Urinary bladder (tissue), 3 donors: ENCODE measurements at regions not wholly inside any gene's neighbourhood (a gene's known extent, or its start where the extent isn't known, plus 50 kb on each side); places are given as distances from the start of the nearest gene placed in this dataset.
"Not testable (repeated sequence)": the region's sequence is repeated elsewhere in the genome, so short reads cannot be mapped to it uniquely, and the experiment has no call there.

ENCODE experiments used
- DNase-seq: peaks from one replicate; pipeline ENCODE4 v3.0.0-alpha.2; 2015; ENCODE audit errors: extremely low spot score
- H3K27ac ChIP-seq: one replicate; pipeline ENCODE4 v1.5.1; 2013; ENCODE audit warnings: low read depth, mild to moderate bottlenecking, moderate library complexity
- H3K36me3 ChIP-seq: one replicate; pipeline ENCODE4 v1.6.1; 2013; ENCODE audit warnings: mild to moderate bottlenecking, moderate library complexity; ENCODE audit not compliant: insufficient read depth
- H3K4me1 ChIP-seq: one replicate; pipeline ENCODE4 v1.6.1; 2013; ENCODE audit warnings: mild to moderate bottlenecking, moderate library complexity; ENCODE audit not compliant: insufficient read depth
- H3K4me3 ChIP-seq: one replicate; pipeline ENCODE4 v1.5.1; 2013; ENCODE audit warnings: low read depth, low read length
- WGBS: extraction: QIAGEN DNeasy Blood & Tissue Kit; methylation state at CpG from one replicate; pipeline ENCODE4 v1.1.7; 2013; 5-methylcytosine and 5-hydroxymethylcytosine counted together
- donor health status: healthy with polysubstance abuse.
- donor health status: healthy.

DNA sequence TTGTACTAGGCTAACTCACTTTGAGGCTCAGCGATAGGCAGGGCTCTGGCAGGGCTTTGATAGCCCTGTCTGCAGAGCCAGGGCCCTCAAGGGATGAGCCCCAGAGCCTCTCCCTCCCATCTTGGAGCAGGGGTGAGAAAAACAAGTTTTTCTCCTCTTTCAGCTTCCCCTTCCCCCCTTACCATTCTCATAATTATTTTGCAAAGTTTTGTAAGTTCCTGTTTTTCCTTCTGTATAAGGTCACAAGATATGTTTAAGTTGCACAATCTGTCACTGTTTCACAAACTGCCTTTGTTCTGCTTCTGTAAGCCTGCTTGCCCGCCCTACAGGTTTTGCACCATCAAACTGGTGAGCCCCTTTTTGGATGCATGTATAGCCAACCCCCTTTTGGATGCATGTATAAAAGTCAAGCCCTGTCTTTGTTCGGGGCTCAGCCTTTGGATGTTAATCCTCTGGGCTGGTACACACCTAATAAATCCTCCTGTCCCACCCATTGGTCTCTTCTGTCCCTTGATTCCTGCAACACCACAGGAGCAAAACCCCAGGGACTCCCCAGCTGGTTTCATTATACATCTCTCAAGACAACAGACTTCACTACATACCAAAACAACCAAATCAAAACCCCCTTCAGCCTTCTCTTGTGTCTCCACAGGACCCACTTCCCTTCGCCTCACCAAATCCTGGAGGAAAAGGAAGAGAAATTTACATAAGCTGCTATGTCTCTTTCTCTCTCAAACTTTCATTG, 52.5 kb upstream of the RESF1 start:
- Histone ChIP-seq H3K27ac (no peak overlapping the region), H3K4me1 (no peaks in the 10 kb centered on the region), H3K4me3 (no peak overlapping the region), H3K36me3 (no peaks in the 10 kb centered on the region)
- 81% methylated on average over 4 of the region's 4 CpGs for WGBS
- no peak for DNase-seq

GRCh38 chr12:31903025-31903424, 56.2 kb upstream of the RESF1 start:
- H3K27ac ChIP-seq: no peak overlapping the region
- no peak overlapping the region for H3K4me3 ChIP-seq
- DNase-seq: no peak
- WGBS: 86% methylated on average over 3 of the region's 3 CpGs
- no peaks in the 10 kb centered on the region for H3K36me3 ChIP-seq
- H3K4me1 ChIP-seq: no peaks in the 10 kb centered on the region

- 92% methylated on average over 4 of the region's 4 CpGs for WGBS
- no peaks in the 10 kb centered on the region for H3K4me1 ChIP-seq
- no peaks in the 10 kb centered on the region for H3K36me3 ChIP-seq
- no peak for DNase-seq
- H3K4me3 ChIP-seq: no peak overlapping the region
- H3K27ac ChIP-seq: no peak overlapping the region
These were observed 58.9 kb upstream of the RESF1 start for GRCh38 chr12:31900271-31900670.

DNA sequence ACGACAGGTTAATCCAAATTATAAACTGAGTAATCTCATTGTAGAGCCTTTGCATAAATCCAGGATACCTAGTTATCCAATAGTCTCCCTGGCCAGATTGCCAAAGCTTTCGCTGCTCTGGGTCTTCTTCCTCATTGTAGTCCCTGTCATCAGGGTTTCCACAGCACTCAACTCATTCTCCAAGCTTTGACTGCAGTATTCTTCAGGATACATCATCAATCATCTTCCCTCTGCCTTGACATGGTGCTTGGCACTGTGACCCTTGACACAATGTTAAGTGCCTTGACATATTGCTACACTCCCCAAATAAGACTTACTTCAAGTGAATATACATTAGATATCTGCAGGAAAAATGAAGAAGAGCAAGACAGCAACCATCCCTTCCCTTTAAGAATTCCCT, 60.1 kb upstream of the RESF1 start:
- DNase-seq: no peak
- Histone ChIP-seq H3K4me3 (no peak overlapping the region), H3K36me3 (no peaks in the 10 kb centered on the region), H3K4me1 (no peaks in the 10 kb centered on the region), H3K27ac (no peak overlapping the region)
- WGBS: 60% methylated on average over 2 of the region's 2 CpGs

DNA sequence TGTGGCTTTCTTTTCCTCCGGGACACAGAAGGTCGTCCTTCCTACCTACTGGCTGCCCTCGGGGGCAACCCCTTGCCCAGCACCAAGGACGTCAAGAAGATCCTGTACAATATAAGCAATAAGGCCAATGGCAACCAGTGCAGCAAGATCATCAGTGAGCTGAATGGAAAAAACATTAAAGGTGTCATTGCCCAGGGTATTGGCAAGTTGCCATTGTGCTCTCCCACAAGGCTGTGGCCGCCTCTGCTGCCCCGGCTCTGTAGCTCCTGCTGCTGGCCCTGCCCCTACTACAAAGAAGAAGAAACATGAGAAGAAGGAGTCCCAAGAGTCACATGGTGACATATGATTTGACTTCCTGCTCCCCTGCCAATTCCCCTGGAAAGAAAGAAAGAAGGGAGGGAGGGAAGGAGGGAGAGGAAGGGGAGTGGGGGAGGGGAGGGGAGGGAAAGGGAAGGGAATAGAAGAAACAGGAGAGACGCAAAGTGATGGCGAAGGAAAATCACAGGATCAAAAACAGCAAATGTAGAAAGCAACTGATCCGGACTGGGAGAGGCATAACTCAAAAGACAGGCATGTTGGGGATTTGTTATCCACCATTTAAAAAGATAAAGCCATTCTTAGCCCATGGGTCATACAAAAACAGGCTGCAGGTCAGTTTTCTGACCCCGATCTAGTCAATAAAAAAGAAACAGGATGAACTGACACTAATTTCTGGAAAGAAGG, 61.3 kb upstream of the RESF1 start:
- Histone ChIP-seq H3K36me3 (no peaks in the 10 kb centered on the region), H3K4me3 (no peak overlapping the region), H3K27ac (peak overlapping the region; percentile 10), H3K4me1 (no peaks in the 10 kb centered on the region)
- WGBS: 65% methylated on average over 10 of the region's 10 CpGs
- DNase-seq: no peak

- not testable (repeated sequence) for H3K4me3 ChIP-seq, H3K27ac ChIP-seq, H3K4me1 ChIP-seq, H3K36me3 ChIP-seq, DNase-seq
- 88% methylated on average over 8 of the region's 8 CpGs for WGBS
These were observed 62.1 kb upstream of the RESF1 start for GRCh38 chr12:31897092-31897491.

DNA sequence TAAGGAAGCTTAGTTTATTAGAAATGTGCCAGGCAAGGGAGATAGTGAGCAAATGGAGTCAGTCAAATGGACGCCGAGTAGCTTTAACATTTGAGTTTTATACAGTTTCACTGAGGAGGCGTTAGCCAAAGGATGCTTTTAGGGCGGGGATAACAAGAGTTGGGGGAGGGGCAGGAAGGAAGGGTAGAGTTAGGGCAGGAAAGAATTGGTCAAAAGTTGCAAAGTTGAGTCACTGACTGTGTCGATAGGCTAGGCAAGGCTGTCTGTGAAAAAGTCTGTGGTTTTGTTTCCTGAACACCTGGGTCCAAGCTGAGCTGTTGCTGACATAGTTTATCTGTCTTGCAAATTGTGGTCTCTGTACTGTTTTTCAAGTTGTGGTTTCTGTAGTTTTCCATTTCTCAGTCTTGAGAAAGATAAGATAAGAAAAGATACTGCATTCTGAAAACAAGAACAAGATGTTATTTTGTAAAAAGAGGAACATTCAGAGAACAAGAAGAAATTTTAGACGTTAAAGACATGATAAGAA, 62.6 kb upstream of the RESF1 start:
- WGBS: 27% methylated on average over 6 of the region's 6 CpGs
- Histone ChIP-seq H3K27ac (peak overlapping the region; percentile 18), H3K4me3 (no peak overlapping the region), H3K36me3 (no peaks in the 10 kb centered on the region), H3K4me1 (no peaks in the 10 kb centered on the region)
- DNase-seq: no peak

GRCh38 chr12:31895449-31896150, 63.6 kb upstream of the RESF1 start:
- Histone ChIP-seq H3K36me3 (no peaks in the 10 kb centered on the region), H3K4me1 (no peaks in the 10 kb centered on the region), H3K4me3 (no peak overlapping the region), H3K27ac (no peak overlapping the region)
- WGBS: 95% methylated on average over 8 of the region's 8 CpGs
- DNase-seq: no peak

GRCh38 chr12:31890295-31891285, 68.6 kb upstream of the RESF1 start:
- no peak overlapping the region for H3K27ac ChIP-seq
- no peaks in the 10 kb centered on the region for H3K36me3 ChIP-seq
- H3K4me3 ChIP-seq: no peak overlapping the region
- WGBS: 70% methylated on average over 8 of the region's 8 CpGs
- no peak for DNase-seq
- H3K4me1 ChIP-seq: no peaks in the 10 kb centered on the region

- DNase-seq: no peak
- Histone ChIP-seq H3K4me1 (no peaks in the 10 kb centered on the region), H3K4me3 (no peak overlapping the region), H3K27ac (no peak overlapping the region), H3K36me3 (no peaks in the 10 kb centered on the region)
- 77% methylated on average over 2 of the region's 2 CpGs for WGBS
These were observed 72.0 kb upstream of the RESF1 start for GRCh38 chr12:31887109-31887811.

DNA sequence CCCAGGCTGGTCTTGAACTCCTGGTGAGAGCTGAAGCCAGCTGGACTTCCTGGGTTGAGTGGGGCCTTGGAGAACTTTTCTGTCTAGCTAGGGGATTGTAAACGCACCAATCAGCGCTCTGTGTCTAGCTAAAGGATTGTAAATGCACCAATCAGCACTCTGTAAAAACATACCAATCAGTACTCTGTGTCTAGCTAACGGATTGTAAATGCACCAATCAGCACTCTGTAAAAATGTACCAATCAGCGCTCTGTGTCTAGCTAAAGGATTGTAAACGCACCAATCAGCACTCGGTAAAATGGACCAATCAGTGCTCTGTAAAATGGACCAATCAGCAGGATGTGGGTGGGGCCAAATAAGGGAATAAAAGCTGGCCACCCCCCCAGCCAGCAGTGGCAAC, 76.5 kb upstream of the RESF1 start:
- H3K4me1 ChIP-seq, H3K4me3 ChIP-seq, H3K36me3 ChIP-seq, H3K27ac ChIP-seq, DNase-seq: not testable (repeated sequence)
- 96% methylated on average over 6 of the region's 6 CpGs for WGBS

GRCh38 chr12:31880340-31880739, 78.9 kb upstream of the RESF1 start:
- Histone ChIP-seq H3K4me1 (no peaks in the 10 kb centered on the region), H3K27ac (no peak overlapping the region), H3K36me3 (no peaks in the 10 kb centered on the region), H3K4me3 (no peak overlapping the region)
- DNase-seq: no peak
